Muscle layer of colon (tissue), 2 donors: ENCODE measurements at regions not wholly inside any gene's neighbourhood (a gene's known extent, or its start where the extent isn't known, plus 50 kb on each side); places are given as distances from the start of the nearest gene placed in this dataset.
"Not testable (repeated sequence)": the region's sequence is repeated elsewhere in the genome, so short reads cannot be mapped to it uniquely, and the experiment has no call there.

ENCODE experiments used
- H3K27ac ChIP-seq: one replicate; pipeline ENCODE4 v1.7.0; 2013; ENCODE audit warnings: low read depth, mild to moderate bottlenecking, low read length, moderate library complexity
- H3K27me3 ChIP-seq, 2 donors: one replicate each; pipeline ENCODE4 v1.7.0; 2013; ENCODE audit warnings: low read length in 2 of 2, mild to moderate bottlenecking in 2 of 2; ENCODE audit not compliant: insufficient read depth in 2 of 2, control insufficient read depth in 1 of 2
- H3K36me3 ChIP-seq: one replicate; pipeline ENCODE4 v1.7.0; 2013; ENCODE audit warnings: mild to moderate bottlenecking, low read length; ENCODE audit not compliant: insufficient read depth
- H3K4me1 ChIP-seq: one replicate; pipeline ENCODE4 v1.7.0; 2013; ENCODE audit warnings: mild to moderate bottlenecking, low read length; ENCODE audit not compliant: insufficient read depth
- H3K4me3 ChIP-seq, 2 donors: one replicate each; pipeline ENCODE4 v1.7.0; 2013; ENCODE audit warnings: low read length in 2 of 2, low read depth in 1 of 2, mild to moderate bottlenecking in 1 of 2, moderate library complexity in 1 of 2
- H3K9ac ChIP-seq: one replicate; pipeline ENCODE4 v1.7.0; 2013; ENCODE audit warnings: low read length
- H3K9me3 ChIP-seq: one replicate; pipeline ENCODE4 v1.7.0; 2013; ENCODE audit warnings: mild to moderate bottlenecking, low read length
- donor health status: abdominal sarcoma.
- donor health status: Adenocarcinoma of cecum.

GRCh38 chr2:226160617-226161016 is 639.0 kb downstream of the IRS1 start:
- not testable (repeated sequence) for H3K4me3 ChIP-seq, H3K4me1 ChIP-seq, H3K36me3 ChIP-seq, H3K27ac ChIP-seq, H3K9me3 ChIP-seq, H3K27me3 ChIP-seq, H3K9ac ChIP-seq

DNA sequence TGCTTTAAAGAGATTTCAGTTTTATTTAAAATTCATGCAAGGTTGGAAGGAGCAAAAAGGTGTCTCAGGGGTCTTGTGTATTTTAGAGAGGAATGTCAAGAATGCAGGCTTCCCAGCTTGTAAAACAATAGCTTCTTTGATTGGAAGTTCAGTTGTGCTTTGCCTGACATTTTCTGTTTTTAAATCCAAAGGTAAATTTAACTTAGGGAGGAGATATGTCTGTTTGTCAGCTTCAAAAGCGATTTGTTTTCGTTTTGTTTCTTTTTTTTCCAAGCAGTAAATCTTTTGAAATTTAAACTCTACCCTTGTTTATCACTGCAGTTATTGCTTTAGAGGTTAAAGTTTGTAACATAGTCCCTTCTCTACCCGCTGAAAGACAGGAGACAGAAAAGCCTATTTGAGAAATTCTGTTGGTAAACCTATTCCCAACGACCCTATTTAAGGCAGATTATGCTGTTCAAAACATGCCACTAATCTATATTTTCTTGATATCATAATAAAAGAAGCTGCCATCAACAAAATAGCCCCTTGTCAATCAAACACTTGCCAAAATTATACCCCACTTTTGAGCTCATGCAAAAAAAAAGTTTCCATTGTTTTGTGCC is 639.6 kb downstream of the IRS1 start:
- Histone ChIP-seq H3K9ac (no peak overlapping the region), H3K4me3 (no peak overlapping the region), H3K36me3 (no peaks in the 10 kb centered on the region), H3K4me1 (no peaks in the 10 kb centered on the region), H3K27me3 (no peaks in the 10 kb centered on the region), H3K9me3 (no peaks in the 10 kb centered on the region), H3K27ac (no peak overlapping the region)

DNA sequence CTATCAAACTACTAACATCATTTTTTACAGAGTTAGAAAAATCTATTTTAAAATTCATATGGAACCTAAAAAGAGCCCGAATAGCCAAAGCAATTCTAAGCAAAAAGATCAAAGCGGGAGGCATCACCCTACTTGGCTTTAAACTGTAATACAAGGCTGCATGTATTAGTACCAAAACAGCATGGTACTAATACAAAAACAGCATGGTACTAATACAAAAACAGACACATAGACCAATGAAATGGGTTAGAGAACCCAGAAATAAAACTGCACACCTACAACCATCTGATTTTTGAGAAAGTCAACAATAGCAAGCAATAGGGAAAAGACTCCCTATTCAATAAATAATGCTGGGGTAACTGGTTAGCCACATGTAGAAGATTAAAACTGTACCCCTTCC is 640.7 kb downstream of the IRS1 start:
- Histone ChIP-seq H3K4me3 (no peak overlapping the region), H3K9me3 (no peaks in the 10 kb centered on the region), H3K4me1 (no peaks in the 10 kb centered on the region), H3K9ac (no peak overlapping the region), H3K27ac (no peak overlapping the region), H3K36me3 (no peaks in the 10 kb centered on the region), H3K27me3 (no peaks in the 10 kb centered on the region)

- Histone ChIP-seq H3K27ac (no peak overlapping the region), H3K9ac (no peak overlapping the region), H3K36me3 (no peaks in the 10 kb centered on the region), H3K9me3 (no peaks in the 10 kb centered on the region), H3K4me1 (no peaks in the 10 kb centered on the region), H3K27me3 (no peaks in the 10 kb centered on the region), H3K4me3 (no peak overlapping the region)
These were observed 641.4 kb downstream of the IRS1 start for GRCh38 chr2:226158229-226158628.

GRCh38 chr2:226155093-226155875 is 644.3 kb downstream of the IRS1 start:
- Histone ChIP-seq H3K4me3 (no peak overlapping the region), H3K27ac (no peak overlapping the region), H3K4me1 (no peaks in the 10 kb centered on the region), H3K9ac (no peak overlapping the region), H3K9me3 (no peaks in the 10 kb centered on the region), H3K27me3 (no peaks in the 10 kb centered on the region), H3K36me3 (no peaks in the 10 kb centered on the region)

DNA sequence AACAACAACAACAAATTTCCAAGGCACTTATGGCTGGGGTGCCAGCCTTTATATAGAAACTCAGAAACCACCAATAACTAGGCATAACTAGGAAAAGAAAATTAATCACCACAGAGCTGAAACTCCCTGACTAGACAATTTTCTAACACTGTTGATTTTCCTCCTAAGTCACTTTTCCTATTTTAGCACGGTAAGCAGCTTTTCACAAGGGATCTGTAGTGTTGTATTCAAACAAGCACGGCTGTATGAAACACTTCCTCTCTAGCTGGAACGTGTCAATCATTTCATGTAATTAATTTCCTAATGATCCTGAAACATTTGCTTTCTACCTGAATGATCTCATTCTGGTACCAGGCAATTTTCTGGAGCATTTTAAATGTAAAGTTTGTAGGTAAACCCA is 645.0 kb downstream of the IRS1 start:
- Histone ChIP-seq H3K27ac (no peak overlapping the region), H3K27me3 (no peaks in the 10 kb centered on the region), H3K9ac (no peak overlapping the region)

DNA sequence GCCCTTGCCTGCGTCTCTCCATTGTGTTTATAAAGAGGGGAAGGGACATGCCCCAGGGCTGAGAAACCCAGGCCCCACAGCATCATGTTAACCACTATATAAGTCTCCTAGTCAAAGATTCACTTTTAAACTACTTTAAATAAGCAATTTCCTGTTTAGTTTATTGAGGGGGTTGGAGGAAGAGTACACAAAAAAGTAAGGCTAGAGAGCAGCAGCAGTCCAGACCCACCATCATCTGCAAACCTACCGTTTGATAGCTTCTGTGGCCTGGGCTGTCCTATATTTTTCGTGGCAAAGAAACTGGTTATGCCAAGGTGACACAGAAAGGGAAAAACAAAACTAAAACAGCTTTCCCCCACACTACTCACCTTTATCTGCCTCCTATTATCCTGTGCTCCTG is 646.1 kb downstream of the IRS1 start:
- Histone ChIP-seq H3K27ac (no peak overlapping the region), H3K27me3 (no peaks in the 10 kb centered on the region), H3K9me3 (no peaks in the 10 kb centered on the region), H3K4me1 (no peaks in the 10 kb centered on the region), H3K9ac (no peak overlapping the region), H3K36me3 (no peaks in the 10 kb centered on the region), H3K4me3 (no peak overlapping the region)

More for the DNA sequence above, 645.0 kb downstream of the IRS1 start:
- H3K9me3 ChIP-seq = no peaks in the 10 kb centered on the region
- no peak overlapping the region for H3K4me3 ChIP-seq
- H3K36me3 ChIP-seq = no peaks in the 10 kb centered on the region
- no peaks in the 10 kb centered on the region for H3K4me1 ChIP-seq

DNA sequence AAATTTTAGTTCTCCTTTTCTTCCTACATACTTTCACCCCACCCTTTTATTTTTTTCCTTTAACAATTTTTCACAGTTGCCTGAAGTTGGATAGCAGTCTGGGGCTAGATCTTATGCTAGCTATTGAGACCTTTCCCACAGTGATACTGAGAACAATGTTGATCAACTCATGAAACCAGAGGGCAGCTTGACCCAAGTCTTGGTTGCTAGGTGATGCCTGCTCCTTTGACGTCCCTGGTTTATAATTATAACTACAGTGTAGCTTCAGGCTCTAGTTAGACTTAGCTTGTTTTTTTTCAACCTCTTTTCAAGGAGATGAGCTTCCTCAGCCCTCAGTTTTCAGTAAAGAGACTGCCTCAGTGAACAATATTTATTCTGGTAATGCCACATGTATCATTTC is 648.5 kb downstream of the IRS1 start:
- Histone ChIP-seq H3K27ac (no peak overlapping the region), H3K36me3 (no peaks in the 10 kb centered on the region), H3K4me3 (no peak overlapping the region), H3K4me1 (no peaks in the 10 kb centered on the region), H3K9ac (no peak overlapping the region), H3K9me3 (no peaks in the 10 kb centered on the region), H3K27me3 (no peaks in the 10 kb centered on the region)

GRCh38 chr2:226143091-226143490 is 656.5 kb downstream of the IRS1 start:
- Histone ChIP-seq H3K27me3 (no peaks in the 10 kb centered on the region), H3K4me3 (no peak overlapping the region), H3K27ac (no peak overlapping the region), H3K4me1 (no peaks in the 10 kb centered on the region), H3K36me3 (no peaks in the 10 kb centered on the region), H3K9ac (no peak overlapping the region), H3K9me3 (no peaks in the 10 kb centered on the region)

GRCh38 chr2:226142463-226142862 is 657.2 kb downstream of the IRS1 start:
- H3K9me3 ChIP-seq = no peaks in the 10 kb centered on the region
- H3K4me1 ChIP-seq = no peaks in the 10 kb centered on the region
- no peaks in the 10 kb centered on the region for H3K27me3 ChIP-seq
- no peak overlapping the region for H3K9ac ChIP-seq
- H3K27ac ChIP-seq = no peak overlapping the region
- H3K4me3 ChIP-seq = no peak overlapping the region
- H3K36me3 ChIP-seq = no peaks in the 10 kb centered on the region

DNA sequence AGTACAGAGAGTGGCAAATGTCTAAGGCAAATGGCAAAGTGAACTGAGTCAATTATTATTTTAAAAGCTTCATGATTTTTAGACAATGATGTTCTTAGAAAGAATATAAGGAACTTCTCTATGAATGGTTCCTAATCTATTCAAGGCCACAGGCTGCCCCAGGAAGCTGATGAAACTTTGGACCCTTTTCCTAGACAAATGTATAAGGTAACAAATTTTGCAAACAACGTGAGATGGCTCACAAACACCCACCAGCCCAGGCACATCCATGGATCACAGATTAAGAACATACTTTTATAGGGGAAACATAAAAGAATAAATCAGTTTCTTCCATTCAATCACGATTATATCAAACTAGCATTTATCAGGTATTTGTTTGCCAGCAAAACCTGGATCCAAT is 659.0 kb downstream of the IRS1 start:
- Histone ChIP-seq H3K9ac (no peak overlapping the region), H3K27ac (no peak overlapping the region), H3K36me3 (no peaks in the 10 kb centered on the region), H3K4me3 (no peak overlapping the region), H3K4me1 (no peaks in the 10 kb centered on the region), H3K27me3 (no peaks in the 10 kb centered on the region), H3K9me3 (no peaks in the 10 kb centered on the region)

DNA sequence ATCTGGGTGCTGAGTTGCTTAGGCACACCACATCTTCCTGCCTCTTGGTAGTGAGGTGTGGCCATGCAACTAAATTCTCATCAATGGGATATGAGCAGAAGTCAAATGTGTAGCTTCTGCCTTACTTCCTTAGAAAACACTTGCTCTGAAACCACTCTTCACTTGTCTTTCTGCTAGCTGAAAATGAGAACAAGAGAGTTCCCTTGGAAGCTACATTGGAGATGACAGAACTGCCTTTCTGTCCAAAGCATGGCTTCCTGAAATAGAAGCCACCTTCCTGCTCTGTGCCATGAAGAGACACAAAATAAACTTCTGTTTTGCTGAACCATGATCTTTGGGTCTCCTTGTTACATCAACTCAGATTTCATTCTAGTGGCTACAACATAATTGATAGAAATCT is 659.9 kb downstream of the IRS1 start:
- no peak overlapping the region for H3K9ac ChIP-seq
- no peaks in the 10 kb centered on the region for H3K36me3 ChIP-seq
- no peak overlapping the region for H3K27ac ChIP-seq
- no peaks in the 10 kb centered on the region for H3K4me1 ChIP-seq
- H3K4me3 ChIP-seq = no peak overlapping the region
- H3K27me3 ChIP-seq = no peaks in the 10 kb centered on the region
- H3K9me3 ChIP-seq = no peaks in the 10 kb centered on the region
